SKM-1 treated with dmso at 0.1 percent for 144 hours (cell line): ENCODE measurements at regions not wholly inside any gene's neighbourhood (a gene's known extent, or its start where the extent isn't known, plus 50 kb on each side); places are given as distances from the start of the nearest gene placed in this dataset.

Experiments
- DNase-seq: peaks from one replicate; lab custom pipeline; 2025; ENCODE audit not compliant: unreplicated experiment; lab: John Stamatoyannopoulos, UW

DNA sequence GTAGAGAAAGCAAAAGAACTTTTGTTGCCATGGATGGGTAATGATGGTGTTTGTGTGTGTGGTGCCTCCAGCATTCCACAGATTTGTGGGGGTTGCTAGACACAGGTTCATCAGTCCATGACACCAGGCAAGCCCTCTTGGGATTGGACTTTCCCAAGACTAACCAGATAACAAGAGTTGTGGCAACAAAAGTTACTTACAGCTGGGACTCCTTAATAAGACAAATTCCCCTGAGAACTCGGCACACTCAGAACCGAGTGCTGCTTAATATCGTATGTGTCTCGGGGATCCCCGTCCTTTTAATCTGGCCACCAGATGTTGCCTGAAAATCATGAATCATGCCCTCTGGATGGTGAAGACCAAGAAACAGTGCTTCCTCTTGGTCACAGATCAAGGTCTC, 193.3 kb downstream of the AJAP1 start:
- DNase-seq: no peak
